ENCODE measurements at regions not wholly inside any gene's neighbourhood (a gene's known extent, or its start where the extent isn't known, plus 50 kb on each side); places are given as distances from the start of the nearest gene placed in this dataset.

- TF ChIP-seq, protein P1, sequence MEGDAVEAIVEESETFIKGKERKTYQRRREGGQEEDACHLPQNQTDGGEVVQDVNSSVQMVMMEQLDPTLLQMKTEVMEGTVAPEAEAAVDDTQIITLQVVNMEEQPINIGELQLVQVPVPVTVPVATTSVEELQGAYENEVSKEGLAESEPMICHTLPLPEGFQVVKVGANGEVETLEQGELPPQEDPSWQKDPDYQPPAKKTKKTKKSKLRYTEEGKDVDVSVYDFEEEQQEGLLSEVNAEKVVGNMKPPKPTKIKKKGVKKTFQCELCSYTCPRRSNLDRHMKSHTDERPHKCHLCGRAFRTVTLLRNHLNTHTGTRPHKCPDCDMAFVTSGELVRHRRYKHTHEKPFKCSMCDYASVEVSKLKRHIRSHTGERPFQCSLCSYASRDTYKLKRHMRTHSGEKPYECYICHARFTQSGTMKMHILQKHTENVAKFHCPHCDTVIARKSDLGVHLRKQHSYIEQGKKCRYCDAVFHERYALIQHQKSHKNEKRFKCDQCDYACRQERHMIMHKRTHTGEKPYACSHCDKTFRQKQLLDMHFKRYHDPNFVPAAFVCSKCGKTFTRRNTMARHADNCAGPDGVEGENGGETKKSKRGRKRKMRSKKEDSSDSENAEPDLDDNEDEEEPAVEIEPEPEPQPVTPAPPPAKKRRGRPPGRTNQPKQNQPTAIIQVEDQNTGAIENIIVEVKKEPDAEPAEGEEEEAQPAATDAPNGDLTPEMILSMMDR (IDR thresholded peaks at IDR 0.05): no peak
- TF ChIP-seq POLR2A (IDR thresholded peaks at IDR 0.05): no peak
Observed at GRCh38 chr7:115410434-115410820, 488.5 kb downstream of the MDFIC start.

Data from esophagus squamous epithelium (tissue), 4 donors.